Caco-2 (cell line): ENCODE measurements at regions not wholly inside any gene's neighbourhood (a gene's known extent, or its start where the extent isn't known, plus 50 kb on each side); places are given as distances from the start of the nearest gene placed in this dataset.

Experiments
- BruUV-seq: library from RNA; stranded (reverse); fragments of 400-500 nt; replicated peaks from 2 replicates; lab custom pipeline; 2021; lab: Mats Ljungman, UMichigan
- CTCF ChIA-PET: fragments of 300-600 bp; sonication (Branson Sonifier 250); formaldehyde crosslinking; loops from one replicate; lab custom pipeline; 2022; ENCODE audit warnings: antibody characterized with exemption; lab: Charles Lee
- POLR2A ChIA-PET: fragments of 300-600 bp; sonication (Branson Sonifier 250); formaldehyde crosslinking; loops from one replicate; lab custom pipeline; 2022; ENCODE audit warnings: antibody characterized with exemption; lab: Charles Lee
- DNase-seq, 2 experiments: peaks; one replicate each; pipeline versions ENCODE4 v3.0.0 to v3.0.0-alpha.2; 2020 to 2022
- H3K27me3 ChIP-seq: replicated peaks from 2 replicates; pipeline ENCODE4 v1.6.0; 2011; ENCODE audit warnings: low read length; ENCODE audit not compliant: control insufficient read depth, insufficient read depth
- H3K36me3 ChIP-seq: 2 replicates; pipeline ENCODE4 v1.5.1; 2011; ENCODE audit warnings: low read length; ENCODE audit not compliant: control insufficient read depth, insufficient read depth
- H3K4me1 ChIP-seq: fragments of 250-450 bp; sonication (Bioruptor Pico); 2 replicates; pipeline ENCODE4 v1.5.1; 2020; ENCODE audit warnings: mild to moderate bottlenecking
- H3K4me3 ChIP-seq: 2 replicates; pipeline ENCODE4 v1.5.1; 2011; ENCODE audit warnings: low read depth, mild to moderate bottlenecking, control low read depth, low read length
- H3K9me3 ChIP-seq: fragments of 250-450 bp; sonication (Bioruptor Pico); 2 replicates; pipeline ENCODE4 v1.5.1; 2020; ENCODE audit warnings: mild to moderate bottlenecking, moderate library complexity
- H3K27ac Mint-ChIP-seq: one replicate; pipeline ENCODE4 v1.8.0; 2022; ENCODE audit warnings: mixed read lengths; ENCODE audit not compliant: unreplicated experiment
- H3K27me3 Mint-ChIP-seq: one replicate; pipeline ENCODE4 v1.8.0; 2022; ENCODE audit warnings: mixed read lengths; ENCODE audit not compliant: insufficient read depth, unreplicated experiment
- H3K36me3 Mint-ChIP-seq: one replicate; pipeline ENCODE4 v1.8.0; 2022; ENCODE audit warnings: mild to moderate bottlenecking, mixed read lengths; ENCODE audit not compliant: insufficient read depth, unreplicated experiment
- H3K4me1 Mint-ChIP-seq: one replicate; pipeline ENCODE4 v1.8.0; 2022; ENCODE audit warnings: low read depth, mixed read lengths; ENCODE audit not compliant: unreplicated experiment
- H3K4me3 Mint-ChIP-seq: one replicate; pipeline ENCODE4 v1.8.0; 2022; ENCODE audit warnings: mild to moderate bottlenecking, moderate library complexity, mixed read lengths; ENCODE audit not compliant: unreplicated experiment
- H3K9me3 Mint-ChIP-seq: one replicate; pipeline ENCODE4 v1.8.0; 2022; ENCODE audit warnings: mixed read lengths; ENCODE audit not compliant: unreplicated experiment
- CTCF ChIP-seq, 2 experiments: fragments of 200-600 bp in 1 of 2; IDR thresholded peaks; 1 replicate in 1 of 2; 2 replicates in 1 of 2; pipeline versions ENCODE4 v1.5.1 to v1.8.0; 2011 to 2022; ENCODE audit warnings: antibody characterized with exemption in 1 of 2, control low read depth in 1 of 2, inconsistent platforms in 1 of 2, low read depth in 1 of 2, low read length in 1 of 2, mild to moderate bottlenecking in 1 of 2, moderate library complexity in 1 of 2; ENCODE audit not compliant: insufficient read depth in 1 of 2, severe bottlenecking in 1 of 2, unreplicated experiment in 1 of 2
- intact Hi-C: fragments of 100-400 bp; cut with micrococcal nuclease; formaldehyde crosslinking; loops from one replicate; pipeline ENCODE4 v1.10.0; 2022; ENCODE audit not compliant: unreplicated experiment

- H3K4me1 Mint-ChIP-seq: no peaks in the 10 kb centered on the region
- no peaks in the 10 kb centered on the region for H3K36me3 Mint-ChIP-seq
- no peaks in the 10 kb centered on the region for H3K36me3 ChIP-seq
- no peak for TF ChIP-seq CTCF (IDR thresholded peaks at IDR 0.05; ENCODE audit: insufficient read depth in 1 of 2, low read depth in 1 of 2, low read length in 1 of 2, severe bottlenecking in 1 of 2, unreplicated experiment in 1 of 2)
- no peaks in the 10 kb centered on the region; the same call in 1 of the 2 replicates for H3K27me3 ChIP-seq
- H3K4me3 Mint-ChIP-seq: no peak overlapping the region
- intact Hi-C loops: no loop called here
- H3K4me3 ChIP-seq: no peak overlapping the region
- H3K27ac Mint-ChIP-seq: no peak overlapping the region
- H3K9me3 ChIP-seq: 0 out of 2 replicates have a peak, but pooled peaks cover 2% of the 10 kb centered on the region
- CTCF ChIA-PET: no interaction called here
- H3K4me1 ChIP-seq: no peaks in the 10 kb centered on the region
- peaks cover 7% of the 10 kb centered on the region for H3K27me3 Mint-ChIP-seq
- H3K9me3 Mint-ChIP-seq: peaks cover 33% of the 10 kb centered on the region
- POLR2A ChIA-PET: no interaction called here
- no TSS peak for BruUV-seq
- no peak for DNase-seq
Measured at GRCh38 chr13:111566567-111566966, 246.1 kb downstream of the TEX29 start.

GRCh38 chr13:111567637-111568036 lies 247.2 kb downstream of the TEX29 start:
- Mint-ChIP-seq H3K27me3 (peaks cover 5% of the 10 kb centered on the region), H3K4me3 (no peak overlapping the region), H3K36me3 (no peaks in the 10 kb centered on the region), H3K4me1 (no peaks in the 10 kb centered on the region), H3K27ac (no peak overlapping the region), H3K9me3 (peaks cover 40% of the 10 kb centered on the region)
- Histone ChIP-seq H3K4me3 (no peak overlapping the region), H3K4me1 (no peaks in the 10 kb centered on the region), H3K27me3 (no peaks in the 10 kb centered on the region; the same call in 1 of the 2 replicates), H3K36me3 (no peaks in the 10 kb centered on the region), H3K9me3 (peaks cover 2% of the 10 kb centered on the region; the same call in 1 of the 2 replicates)
- no TSS peak for BruUV-seq
- CTCF ChIA-PET: no interaction called here
- TF ChIP-seq CTCF (IDR thresholded peaks at IDR 0.05; ENCODE audit: insufficient read depth in 1 of 2, low read depth in 1 of 2, low read length in 1 of 2, severe bottlenecking in 1 of 2, unreplicated experiment in 1 of 2): no peak
- no peak for DNase-seq
- POLR2A ChIA-PET: no interaction called here
- intact Hi-C loops: no loop called here

GRCh38 chr13:111568290-111568689 lies 247.8 kb downstream of the TEX29 start:
- ChIA-PET CTCF (no interaction called here), POLR2A (no interaction called here)
- Mint-ChIP-seq H3K4me3 (no peak overlapping the region), H3K4me1 (no peaks in the 10 kb centered on the region), H3K27me3 (peaks cover 5% of the 10 kb centered on the region), H3K36me3 (no peaks in the 10 kb centered on the region), H3K27ac (no peak overlapping the region), H3K9me3 (peaks cover 46% of the 10 kb centered on the region)
- no TSS peak for BruUV-seq
- no peaks in the 10 kb centered on the region for H3K36me3 ChIP-seq
- H3K4me3 ChIP-seq: no peak overlapping the region
- H3K4me1 ChIP-seq: no peaks in the 10 kb centered on the region
- intact Hi-C loops: no loop called here
- H3K9me3 ChIP-seq: peaks cover 8% of the 10 kb centered on the region
- H3K27me3 ChIP-seq: no peaks in the 10 kb centered on the region
- no peak for DNase-seq
- TF ChIP-seq CTCF (IDR thresholded peaks at IDR 0.05; ENCODE audit: insufficient read depth in 1 of 2, low read depth in 1 of 2, low read length in 1 of 2, severe bottlenecking in 1 of 2, unreplicated experiment in 1 of 2): no peak
